ENCODE measurements at regions not wholly inside any gene's neighbourhood (a gene's known extent, or its start where the extent isn't known, plus 50 kb on each side); places are given as distances from the start of the nearest gene placed in this dataset.

- FAIRE-seq: no peak
Measured at GRCh38 chr5:114296191-114296590, 65.7 kb upstream of the KCNN2 start.

GRCh38 chr5:114297915-114298314, 64.0 kb upstream of the KCNN2 start:
- no peak for FAIRE-seq

DNA sequence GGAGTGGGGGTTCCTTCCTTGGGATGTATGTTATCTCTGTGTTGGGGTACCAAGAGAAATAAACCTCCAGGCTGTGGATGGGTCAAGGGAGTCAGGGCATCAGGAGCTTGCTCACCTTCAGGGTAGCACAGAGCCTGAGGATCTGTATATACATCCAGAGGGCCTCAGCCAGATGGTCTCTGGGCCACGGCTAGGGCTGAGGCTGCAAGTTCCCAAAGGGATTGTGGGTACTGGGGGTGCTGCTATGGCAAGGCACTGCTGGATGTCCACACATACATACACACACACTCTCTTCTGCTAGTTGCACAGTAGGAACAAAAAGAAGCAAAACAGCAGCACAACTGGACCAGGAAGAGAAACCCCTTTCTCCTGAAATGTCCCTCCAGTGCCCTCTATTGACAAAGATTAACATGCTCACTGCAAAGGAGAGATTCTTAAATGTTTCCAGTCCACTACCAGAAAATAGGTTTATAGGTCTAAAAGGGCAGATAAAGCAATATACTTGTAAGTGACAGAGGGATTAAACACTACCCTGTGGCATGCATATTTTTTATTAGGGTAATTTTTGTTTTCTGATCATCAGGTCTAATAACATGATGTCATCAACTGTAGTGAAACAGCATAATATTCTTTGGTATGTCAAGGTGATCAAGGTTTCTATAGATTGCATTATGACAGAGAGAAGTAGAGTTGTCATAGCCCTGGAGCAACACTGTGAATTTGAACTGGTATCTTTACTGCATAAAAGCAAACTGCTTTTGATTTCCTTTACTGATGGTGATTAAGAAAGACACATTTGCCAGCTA, 56.3 kb upstream of the KCNN2 start:
- no peak for FAIRE-seq

DNA sequence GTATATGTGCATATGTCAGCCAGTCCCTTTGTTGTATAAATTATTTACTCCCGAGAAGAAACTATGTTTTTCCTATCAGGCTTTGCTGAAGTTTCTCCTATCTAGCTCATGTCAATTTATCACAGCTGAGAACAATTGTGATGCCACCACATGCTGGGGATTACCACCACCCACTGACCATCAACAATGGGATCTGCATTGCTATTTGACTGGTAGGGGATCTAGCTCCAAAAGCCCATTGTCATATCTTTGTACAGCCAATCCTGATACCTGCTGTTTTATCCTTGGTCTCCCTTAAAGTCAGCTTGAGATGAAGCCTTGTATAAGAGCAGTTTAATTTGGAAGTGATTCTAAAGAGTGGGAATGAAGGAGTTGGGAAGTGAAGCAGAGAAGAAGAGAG, 53.9 kb upstream of the KCNN2 start:
- no peak for FAIRE-seq

DNA sequence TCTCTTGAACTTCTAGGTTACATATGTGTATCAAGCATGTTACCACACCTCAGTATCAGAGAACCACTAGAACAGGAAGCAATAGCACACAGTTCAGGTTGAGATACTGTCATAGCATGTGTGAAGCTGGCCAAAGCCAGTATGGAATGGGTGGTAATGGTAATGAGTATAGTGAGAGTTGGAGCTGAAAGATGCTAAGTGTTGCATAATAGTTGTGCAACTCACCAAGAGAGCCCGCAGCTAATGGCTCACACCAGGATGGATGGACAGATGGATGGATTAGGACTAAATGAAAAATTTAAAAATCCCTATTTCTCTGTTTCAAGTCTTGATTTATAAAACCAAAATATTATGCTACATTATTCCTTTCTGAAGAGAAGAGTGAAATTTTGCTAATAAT, 53.4 kb upstream of the KCNN2 start:
- no peak for FAIRE-seq

- FAIRE-seq: no peak
Measured at GRCh38 chr5:114310666-114311065, 51.2 kb upstream of the KCNN2 start.

- FAIRE-seq: no peak
Measured at GRCh38 chr5:114311281-114311680, 50.6 kb upstream of the KCNN2 start.

- no peak for FAIRE-seq
Measured at GRCh38 chr5:114311968-114312367, 49.9 kb upstream of the KCNN2 start.

Measured in endometrium (tissue), 2 donors.